A673 (cell line): ENCODE measurements at regions not wholly inside any gene's neighbourhood (a gene's known extent, or its start where the extent isn't known, plus 50 kb on each side); places are given as distances from the start of the nearest gene placed in this dataset.

ENCODE experiments used
- BruUV-seq: library from RNA; stranded (reverse); fragments of 400-500 nt; replicated peaks from 2 replicates; lab custom pipeline; 2021; lab: Mats Ljungman, UMichigan
- CTCF ChIA-PET: fragments of 300-600 bp; sonication (Branson Sonifier 250); formaldehyde crosslinking; loops from one replicate; lab custom pipeline; 2022; ENCODE audit warnings: antibody characterized with exemption; lab: Charles Lee
- POLR2A ChIA-PET: fragments of 300-600 bp; sonication (Branson Sonifier 250); formaldehyde crosslinking; loops from one replicate; lab custom pipeline; 2022; ENCODE audit warnings: antibody characterized with exemption; ENCODE audit not compliant: low non-redundant PET; lab: Charles Lee
- DNase-seq: peaks from one replicate; pipeline ENCODE4 v3.0.0-alpha.2; 2015; ENCODE audit warnings: low spot score
- H3K27ac ChIP-seq: fragments of 200-600 bp; sonication (generic); 2 replicates; pipeline ENCODE4 v1.5.1; 2016; ENCODE audit warnings: mixed run types, low read depth, mild to moderate bottlenecking, mixed read lengths, antibody characterized with exemption, low read length; ENCODE audit not compliant: poor library complexity, severe bottlenecking
- H3K27me3 ChIP-seq: fragments of 200-600 bp; sonication (generic); replicated peaks from 2 replicates; pipeline ENCODE4 v1.6.1; 2017; ENCODE audit warnings: mixed run types, low read depth, mild to moderate bottlenecking, mixed read lengths, antibody characterized with exemption, low read length; ENCODE audit not compliant: insufficient read depth, poor library complexity
- H3K36me3 ChIP-seq: fragments of 200-600 bp; sonication (generic); 2 replicates; pipeline ENCODE4 v1.6.1; 2016; ENCODE audit warnings: mixed run types, mild to moderate bottlenecking, mixed read lengths, antibody characterized with exemption, low read length; ENCODE audit not compliant: insufficient read depth, poor library complexity, severe bottlenecking
- H3K4me1 ChIP-seq: fragments of 200-600 bp; sonication (generic); 2 replicates; pipeline ENCODE4 v1.6.1; 2017; ENCODE audit warnings: mixed run types, mild to moderate bottlenecking, mixed read lengths, antibody characterized with exemption, low read length; ENCODE audit not compliant: insufficient read depth, poor library complexity, severe bottlenecking
- H3K4me3 ChIP-seq: fragments of 200-600 bp; sonication (generic); 2 replicates; pipeline ENCODE4 v1.5.1; 2016; ENCODE audit warnings: low read depth, mixed run types, mild to moderate bottlenecking, mixed read lengths, low read length; ENCODE audit not compliant: poor library complexity, severe bottlenecking
- H3K9me3 ChIP-seq: fragments of 200-600 bp; sonication (generic); 2 replicates; pipeline ENCODE4 v1.6.1; 2016; ENCODE audit warnings: mixed run types, low read depth, mild to moderate bottlenecking, mixed read lengths, antibody characterized with exemption, low read length; ENCODE audit not compliant: poor library complexity, severe bottlenecking
- EZH2 ChIP-seq: fragments of 200-600 bp; sonication (generic); IDR thresholded peaks from 2 replicates; pipeline ENCODE4 v1.6.1; 2017; ENCODE audit warnings: borderline replicate concordance, low read depth, mild to moderate bottlenecking, mixed read lengths, antibody characterized with exemption, low read length; ENCODE audit not compliant: poor library complexity, severe bottlenecking
- intact Hi-C: fragments of 100-400 bp; cut with micrococcal nuclease; formaldehyde crosslinking; loops from one replicate; pipeline ENCODE4 v1.10.0; 2022; ENCODE audit not compliant: unreplicated experiment
- TF ChIP-seq, protein P1 (sequence below): fragments of 300-800, 200-600 bp; sonication (generic); conservative IDR thresholded peaks from 2 replicates; pipeline ENCODE4 v1.5.1; 2017; ENCODE audit warnings: low read depth, mild to moderate bottlenecking, antibody characterized with exemption, low read length, moderate library complexity, mixed read lengths

DNA sequence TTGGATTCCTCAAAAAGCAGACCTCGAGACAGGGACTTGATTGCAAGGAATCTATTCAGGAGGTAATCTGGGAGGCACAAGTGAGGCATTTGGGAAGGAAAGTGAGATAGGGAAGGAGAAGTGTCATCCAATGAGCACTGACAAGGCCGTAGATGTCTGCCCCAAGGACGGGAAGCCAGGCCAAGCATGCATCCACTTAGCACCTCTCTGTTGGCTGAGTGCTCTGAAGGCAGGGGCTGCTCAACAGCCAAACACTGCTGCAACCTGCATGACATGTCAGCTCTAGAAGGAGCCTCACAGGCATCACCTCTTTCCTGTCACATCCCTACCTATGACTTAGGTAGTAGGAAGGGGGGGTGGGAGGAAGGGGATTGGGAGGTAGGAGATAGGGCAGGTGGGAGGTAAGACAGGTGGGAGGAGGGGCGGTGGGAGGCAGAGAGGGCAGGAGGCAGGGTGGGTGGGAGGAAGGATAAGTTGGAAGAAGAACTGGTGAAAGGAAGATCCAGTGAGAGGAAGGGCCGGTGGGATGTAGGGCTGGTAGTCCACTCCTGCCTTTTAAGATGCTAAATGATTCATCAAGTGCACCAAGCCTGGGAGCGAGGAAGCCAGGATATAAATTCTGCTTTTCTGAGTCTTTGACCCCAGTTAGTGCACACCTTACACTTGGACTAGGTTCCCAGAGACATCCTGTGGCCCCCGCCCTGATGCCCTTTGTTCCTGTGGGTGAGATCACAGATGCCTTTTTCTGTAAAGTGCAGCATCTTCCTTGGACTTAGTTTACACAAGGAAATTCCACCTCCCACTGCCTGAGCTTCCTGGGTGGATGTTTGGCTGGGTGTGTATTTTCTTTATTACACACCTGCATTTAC lies 83.8 kb upstream of the NXT1 start:
- Histone ChIP-seq H3K27me3 (no peaks in the 10 kb centered on the region), H3K4me1 (no peaks in the 10 kb centered on the region), H3K36me3 (no peaks in the 10 kb centered on the region), H3K27ac (no peak overlapping the region), H3K9me3 (no peaks in the 10 kb centered on the region), H3K4me3 (no peak overlapping the region)
- no peak for DNase-seq
- ChIA-PET CTCF (no interaction called here), POLR2A (no interaction called here)
- BruUV-seq = no TSS peak
- intact Hi-C loops = no loop called here
- TF ChIP-seq EZH2 = no peak
- TF ChIP-seq, protein P1, sequence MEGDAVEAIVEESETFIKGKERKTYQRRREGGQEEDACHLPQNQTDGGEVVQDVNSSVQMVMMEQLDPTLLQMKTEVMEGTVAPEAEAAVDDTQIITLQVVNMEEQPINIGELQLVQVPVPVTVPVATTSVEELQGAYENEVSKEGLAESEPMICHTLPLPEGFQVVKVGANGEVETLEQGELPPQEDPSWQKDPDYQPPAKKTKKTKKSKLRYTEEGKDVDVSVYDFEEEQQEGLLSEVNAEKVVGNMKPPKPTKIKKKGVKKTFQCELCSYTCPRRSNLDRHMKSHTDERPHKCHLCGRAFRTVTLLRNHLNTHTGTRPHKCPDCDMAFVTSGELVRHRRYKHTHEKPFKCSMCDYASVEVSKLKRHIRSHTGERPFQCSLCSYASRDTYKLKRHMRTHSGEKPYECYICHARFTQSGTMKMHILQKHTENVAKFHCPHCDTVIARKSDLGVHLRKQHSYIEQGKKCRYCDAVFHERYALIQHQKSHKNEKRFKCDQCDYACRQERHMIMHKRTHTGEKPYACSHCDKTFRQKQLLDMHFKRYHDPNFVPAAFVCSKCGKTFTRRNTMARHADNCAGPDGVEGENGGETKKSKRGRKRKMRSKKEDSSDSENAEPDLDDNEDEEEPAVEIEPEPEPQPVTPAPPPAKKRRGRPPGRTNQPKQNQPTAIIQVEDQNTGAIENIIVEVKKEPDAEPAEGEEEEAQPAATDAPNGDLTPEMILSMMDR = no peak

- Histone ChIP-seq H3K27me3 (no peaks in the 10 kb centered on the region), H3K27ac (no peak overlapping the region), H3K4me1 (no peaks in the 10 kb centered on the region), H3K9me3 (no peaks in the 10 kb centered on the region), H3K4me3 (no peak overlapping the region), H3K36me3 (no peaks in the 10 kb centered on the region)
- DNase-seq = peak; percentile 51
- BruUV-seq = no TSS peak
- intact Hi-C loops = no loop called here
- ChIA-PET POLR2A (no interaction called here), CTCF (no interaction called here)
- TF ChIP-seq, protein P1 = no peak
- TF ChIP-seq EZH2 = no peak
Measured at GRCh38 chr20:23265226-23265625, 85.4 kb upstream of the NXT1 start.

GRCh38 chr20:23264545-23264944 lies 86.0 kb upstream of the NXT1 start:
- Histone ChIP-seq H3K27me3 (no peaks in the 10 kb centered on the region), H3K9me3 (no peaks in the 10 kb centered on the region), H3K36me3 (no peaks in the 10 kb centered on the region), H3K4me1 (no peaks in the 10 kb centered on the region), H3K4me3 (no peak overlapping the region), H3K27ac (no peak overlapping the region)
- ChIA-PET POLR2A (no interaction called here), CTCF (no interaction called here)
- TF ChIP-seq, protein P1 = no peak
- no peak for TF ChIP-seq EZH2
- no peak for DNase-seq
- no TSS peak for BruUV-seq
- intact Hi-C loops = no loop called here
